ENCODE measurements at regions not wholly inside any gene's neighbourhood (a gene's known extent, or its start where the extent isn't known, plus 50 kb on each side); places are given as distances from the start of the nearest gene placed in this dataset.

- Histone ChIP-seq H3K9me3 (no peaks in the 10 kb centered on the region), H3K36me3 (no peaks in the 10 kb centered on the region), H3K9ac (no peak overlapping the region), H3K4me2 (no peak overlapping the region), H4K20me1 (no peaks in the 10 kb centered on the region), H3K27ac (no peak overlapping the region), H3K27me3 (no peaks in the 10 kb centered on the region), H3K4me3 (no peak overlapping the region), H3K4me1 (no peaks in the 10 kb centered on the region)
- no peak for TF ChIP-seq Cebpa-rat (IDR thresholded peaks at IDR 0.05)
Observed at GRCh38 chr1:34425785-34426184, 249.1 kb downstream of the C1orf94 start.

GRCh38 chr1:34426325-34426896, 249.7 kb downstream of the C1orf94 start:
- no peaks in the 10 kb centered on the region for H3K9me3 ChIP-seq
- H3K4me3 ChIP-seq, result no peak overlapping the region
- H3K27ac ChIP-seq, result no peak overlapping the region
- no peaks in the 10 kb centered on the region for H3K27me3 ChIP-seq
- no peak overlapping the region for H3K9ac ChIP-seq
- H3K4me1 ChIP-seq, result no peaks in the 10 kb centered on the region
- no peak overlapping the region for H3K4me2 ChIP-seq
- H3K36me3 ChIP-seq, result no peaks in the 10 kb centered on the region
- no peak for TF ChIP-seq Cebpa-rat (IDR thresholded peaks at IDR 0.05)
- no peaks in the 10 kb centered on the region for H4K20me1 ChIP-seq

DNA sequence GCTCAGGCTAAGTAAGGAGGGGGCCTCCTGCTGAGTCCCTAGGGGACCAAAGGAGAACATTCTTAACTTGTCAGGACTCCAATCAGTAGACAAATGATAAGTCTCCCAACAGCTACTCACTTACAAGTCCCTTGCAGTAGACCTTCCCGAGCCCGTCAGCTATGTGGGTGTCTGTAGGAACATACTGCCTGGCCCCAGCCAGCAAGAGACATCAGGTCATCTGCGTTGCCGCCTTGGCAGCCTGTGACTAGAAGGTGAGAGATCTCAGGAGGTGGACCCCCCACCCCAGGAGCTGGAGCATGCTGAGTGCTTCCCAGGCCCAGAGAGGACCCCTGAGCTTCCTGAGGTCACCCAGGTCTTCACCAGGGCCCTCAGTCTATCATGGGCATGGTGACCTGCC, 250.5 kb downstream of the C1orf94 start:
- Histone ChIP-seq H4K20me1 (no peaks in the 10 kb centered on the region), H3K4me3 (no peak overlapping the region), H3K4me2 (no peak overlapping the region), H3K4me1 (no peaks in the 10 kb centered on the region), H3K27ac (no peak overlapping the region), H3K27me3 (no peaks in the 10 kb centered on the region), H3K9me3 (no peaks in the 10 kb centered on the region), H3K9ac (no peak overlapping the region), H3K36me3 (no peaks in the 10 kb centered on the region)
- no peak for TF ChIP-seq Cebpa-rat (IDR thresholded peaks at IDR 0.05)

- H3K9ac ChIP-seq, result no peak overlapping the region
Observed at GRCh38 chr1:34433099-34433498, 256.4 kb downstream of the C1orf94 start.

DNA sequence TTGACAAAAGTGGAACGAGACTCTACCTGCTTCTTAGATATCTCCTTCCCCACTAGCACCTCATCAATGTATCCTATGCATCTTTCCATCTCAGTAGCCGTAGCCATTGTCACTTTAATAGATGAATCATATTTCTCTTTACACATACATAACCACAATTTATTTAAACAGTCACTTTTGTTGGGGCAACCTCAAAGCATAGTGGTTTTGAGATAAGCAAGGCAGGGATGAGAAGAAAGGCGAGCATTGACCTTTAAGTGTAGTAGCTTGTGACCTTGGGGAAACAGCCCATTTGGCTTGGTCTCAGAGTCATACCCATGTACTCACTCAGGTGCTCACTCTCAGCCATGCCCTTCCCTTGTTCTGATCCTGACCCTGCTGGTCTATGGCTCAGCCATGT, 260.1 kb downstream of the C1orf94 start:
- no peaks in the 10 kb centered on the region for H3K36me3 ChIP-seq
- no peaks in the 10 kb centered on the region for H4K20me1 ChIP-seq
- no peaks in the 10 kb centered on the region for H3K4me1 ChIP-seq
- H3K27ac ChIP-seq, result no peak overlapping the region
- H3K4me3 ChIP-seq, result no peak overlapping the region
- H3K4me2 ChIP-seq, result no peak overlapping the region
- H3K27me3 ChIP-seq, result no peaks in the 10 kb centered on the region
- no peak overlapping the region for H3K9ac ChIP-seq
- H3K9me3 ChIP-seq, result no peaks in the 10 kb centered on the region
- no peak for TF ChIP-seq Cebpa-rat (IDR thresholded peaks at IDR 0.05)

More at GRCh38 chr1:34433099-34433498, 256.4 kb downstream of the C1orf94 start:
- no peaks in the 10 kb centered on the region for H3K9me3 ChIP-seq
- no peak for TF ChIP-seq Cebpa-rat (IDR thresholded peaks at IDR 0.05)
- no peak overlapping the region for H3K27ac ChIP-seq
- H3K4me3 ChIP-seq, result no peak overlapping the region
- H3K36me3 ChIP-seq, result no peaks in the 10 kb centered on the region
- H4K20me1 ChIP-seq, result no peaks in the 10 kb centered on the region
- H3K4me2 ChIP-seq, result no peak overlapping the region
- no peaks in the 10 kb centered on the region for H3K27me3 ChIP-seq
- H3K4me1 ChIP-seq, result no peaks in the 10 kb centered on the region

GRCh38 chr1:34441259-34442069, 264.8 kb downstream of the C1orf94 start:
- no peaks in the 10 kb centered on the region for H4K20me1 ChIP-seq
- no peaks in the 10 kb centered on the region for H3K4me1 ChIP-seq
- no peaks in the 10 kb centered on the region for H3K27me3 ChIP-seq
- TF ChIP-seq Cebpa-rat (IDR thresholded peaks at IDR 0.05), result no peak
- H3K9me3 ChIP-seq, result no peaks in the 10 kb centered on the region
- H3K36me3 ChIP-seq, result no peaks in the 10 kb centered on the region
- no peak overlapping the region for H3K9ac ChIP-seq
- H3K27ac ChIP-seq, result no peak overlapping the region
- H3K4me3 ChIP-seq, result no peak overlapping the region
- H3K4me2 ChIP-seq, result no peak overlapping the region

- Histone ChIP-seq H3K4me2 (no peak overlapping the region), H4K20me1 (no peaks in the 10 kb centered on the region), H3K27me3 (no peaks in the 10 kb centered on the region), H3K36me3 (no peaks in the 10 kb centered on the region), H3K27ac (no peak overlapping the region), H3K4me3 (no peak overlapping the region), H3K9ac (no peak overlapping the region), H3K9me3 (no peaks in the 10 kb centered on the region), H3K4me1 (no peaks in the 10 kb centered on the region)
- TF ChIP-seq Cebpa-rat (IDR thresholded peaks at IDR 0.05), result no peak
Observed at GRCh38 chr1:34444516-34444915, 267.8 kb downstream of the C1orf94 start.

DNA sequence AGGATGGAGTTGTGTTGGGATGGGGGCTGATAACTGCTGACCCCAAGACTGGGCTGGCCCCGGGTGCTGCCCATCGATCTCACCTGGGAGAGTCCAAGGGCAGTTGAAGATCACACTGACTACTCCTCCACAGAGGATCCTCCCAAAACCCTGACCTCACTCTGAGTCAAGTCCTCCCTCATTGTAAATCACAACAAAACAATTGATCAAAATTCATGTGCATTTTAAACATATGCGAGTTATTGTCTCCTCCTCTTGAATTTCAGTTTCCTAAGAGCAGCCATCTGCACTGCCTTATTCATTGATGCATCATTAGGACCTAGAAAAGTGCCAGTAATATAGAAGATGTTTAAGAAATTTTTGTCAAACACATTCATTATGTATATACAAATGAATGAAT, 273.6 kb downstream of the C1orf94 start:
- Histone ChIP-seq H3K36me3 (no peaks in the 10 kb centered on the region), H4K20me1 (no peaks in the 10 kb centered on the region), H3K4me1 (no peaks in the 10 kb centered on the region), H3K9me3 (no peaks in the 10 kb centered on the region), H3K27ac (no peak overlapping the region), H3K4me3 (no peak overlapping the region), H3K27me3 (no peaks in the 10 kb centered on the region), H3K4me2 (no peak overlapping the region), H3K9ac (no peak overlapping the region)
- TF ChIP-seq Cebpa-rat (IDR thresholded peaks at IDR 0.05), result no peak

GRCh38 chr1:34452451-34452850, 275.7 kb downstream of the C1orf94 start:
- H4K20me1 ChIP-seq, result no peaks in the 10 kb centered on the region
- H3K27ac ChIP-seq, result no peak overlapping the region
- no peak overlapping the region for H3K4me3 ChIP-seq
- H3K36me3 ChIP-seq, result no peaks in the 10 kb centered on the region
- no peaks in the 10 kb centered on the region for H3K27me3 ChIP-seq
- H3K4me1 ChIP-seq, result no peaks in the 10 kb centered on the region
- no peak overlapping the region for H3K4me2 ChIP-seq
- no peaks in the 10 kb centered on the region for H3K9me3 ChIP-seq
- no peak overlapping the region for H3K9ac ChIP-seq
- TF ChIP-seq Cebpa-rat (IDR thresholded peaks at IDR 0.05), result no peak

DNA sequence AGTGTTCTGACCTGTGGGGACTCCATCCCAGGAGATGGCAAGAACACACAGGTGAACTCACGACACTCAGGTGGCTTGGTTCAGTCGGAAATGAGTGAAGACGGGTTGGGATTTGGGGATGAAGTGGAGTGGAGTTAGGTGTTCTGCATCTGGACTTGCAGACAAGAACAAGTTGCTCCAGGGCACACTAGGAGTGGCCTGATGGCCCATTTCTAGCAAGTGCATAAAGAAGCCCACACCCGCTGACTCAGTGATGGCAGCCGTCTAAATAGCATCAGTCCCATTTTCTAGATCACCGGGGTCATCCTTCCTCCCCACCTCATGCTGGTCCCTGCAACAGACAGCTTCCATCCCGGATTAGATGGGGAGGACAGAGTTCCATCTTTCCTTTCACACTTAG, 278.4 kb downstream of the C1orf94 start:
- no peak for TF ChIP-seq Cebpa-rat (IDR thresholded peaks at IDR 0.05)
- no peak overlapping the region for H3K27ac ChIP-seq
- H3K4me2 ChIP-seq, result no peak overlapping the region
- no peaks in the 10 kb centered on the region for H3K4me1 ChIP-seq
- no peak overlapping the region for H3K4me3 ChIP-seq
- H3K27me3 ChIP-seq, result no peaks in the 10 kb centered on the region
- H3K36me3 ChIP-seq, result no peaks in the 10 kb centered on the region
- H3K9me3 ChIP-seq, result no peaks in the 10 kb centered on the region
- no peaks in the 10 kb centered on the region for H4K20me1 ChIP-seq
- no peak overlapping the region for H3K9ac ChIP-seq
